HG03571 (cell line): ENCODE measurements at regions not wholly inside any gene's neighbourhood (a gene's known extent, or its start where the extent isn't known, plus 50 kb on each side); places are given as distances from the start of the nearest gene placed in this dataset.

Experiments used
- ATAC-seq: cut with Tn5 transposase; IDR thresholded peaks from one replicate; pipeline ENCODE4 v1.9.1; 2021; ENCODE audit not compliant: unreplicated experiment

GRCh38 chr4:53921856-53922255 is 142.5 kb downstream of the CHIC2 start:
- ATAC-seq = no peak

GRCh38 chr4:53920883-53921282 is 143.5 kb downstream of the CHIC2 start:
- no peak for ATAC-seq

- no peak for ATAC-seq
These were observed 144.3 kb downstream of the CHIC2 start for GRCh38 chr4:53920116-53920515.

GRCh38 chr4:53919535-53919934 is 144.9 kb downstream of the CHIC2 start:
- ATAC-seq = no peak

- ATAC-seq = no peak
These were observed 146.7 kb downstream of the CHIC2 start for GRCh38 chr4:53917729-53918128.

- ATAC-seq = no peak
These were observed 147.9 kb downstream of the CHIC2 start for GRCh38 chr4:53916431-53916889.

GRCh38 chr4:53914313-53915016 is 149.9 kb downstream of the CHIC2 start:
- no peak for ATAC-seq

- no peak for ATAC-seq
These were observed 150.6 kb downstream of the CHIC2 start for GRCh38 chr4:53913771-53914170.

- no peak for ATAC-seq
These were observed 151.5 kb downstream of the CHIC2 start for GRCh38 chr4:53912766-53913497.

- no peak for ATAC-seq
These were observed 155.7 kb downstream of the CHIC2 start for GRCh38 chr4:53908661-53909078.

- ATAC-seq = no peak
These were observed 156.6 kb downstream of the CHIC2 start for GRCh38 chr4:53907772-53908171.

- ATAC-seq = no peak
These were observed 157.7 kb downstream of the CHIC2 start for GRCh38 chr4:53906606-53907190.

GRCh38 chr4:53905941-53906377 is 158.4 kb downstream of the CHIC2 start:
- no peak for ATAC-seq

- no peak for ATAC-seq
These were observed 159.0 kb downstream of the CHIC2 start for GRCh38 chr4:53905276-53905940.

- ATAC-seq = no peak
These were observed 161.6 kb downstream of the CHIC2 start for GRCh38 chr4:53902786-53903185.

GRCh38 chr4:53900271-53900649 is 164.1 kb downstream of the CHIC2 start:
- ATAC-seq = no peak

GRCh38 chr4:53899586-53900270 is 164.7 kb downstream of the CHIC2 start:
- no peak for ATAC-seq

GRCh38 chr4:53895137-53895536 is 169.3 kb downstream of the CHIC2 start:
- ATAC-seq = no peak

GRCh38 chr4:53890461-53890860 is 173.9 kb downstream of the CHIC2 start:
- no peak for ATAC-seq

GRCh38 chr4:53889326-53890055 is 174.9 kb downstream of the CHIC2 start:
- ATAC-seq = no peak
